Progenitor cell of endocrine pancreas (in vitro differentiated cells): ENCODE measurements at regions not wholly inside any gene's neighbourhood (a gene's known extent, or its start where the extent isn't known, plus 50 kb on each side); places are given as distances from the start of the nearest gene placed in this dataset.

Experiments
- DNase-seq: peaks from one replicate; pipeline ENCODE4 v3.0.0; 2021; ENCODE audit warnings: low spot score; ENCODE audit not compliant: unreplicated experiment
- H3K27ac Mint-ChIP-seq: 2 replicates; pipeline ENCODE4 v1.8.0; 2021; ENCODE audit warnings: mild to moderate bottlenecking, moderate library complexity, mixed read lengths
- H3K27me3 Mint-ChIP-seq: 2 replicates; pipeline ENCODE4 v1.8.0; 2021; ENCODE audit warnings: mixed read lengths
- H3K36me3 Mint-ChIP-seq: 2 replicates; pipeline ENCODE4 v1.8.0; 2022; ENCODE audit warnings: mixed read lengths; ENCODE audit not compliant: insufficient read depth
- H3K4me1 Mint-ChIP-seq: 2 replicates; pipeline ENCODE4 v1.8.0; 2021; ENCODE audit warnings: low read depth, mixed read lengths
- H3K4me3 Mint-ChIP-seq: 2 replicates; pipeline ENCODE4 v1.8.0; 2021; ENCODE audit warnings: low read depth, mild to moderate bottlenecking, moderate library complexity, mixed read lengths
- H3K9me3 Mint-ChIP-seq: 2 replicates; pipeline ENCODE4 v1.8.0; 2021; ENCODE audit warnings: low read depth, mixed read lengths
- CTCF ChIP-seq: fragments of 200-600 bp; sonication (generic); IDR thresholded peaks from one replicate; pipeline ENCODE4 v1.5.0; 2021; ENCODE audit warnings: antibody characterized with exemption, mild to moderate bottlenecking; ENCODE audit not compliant: unreplicated experiment

GRCh38 chr6:91271807-91272206 lies 684.9 kb upstream of the MAP3K7 start:
- Mint-ChIP-seq H3K27me3 (no peaks in the 10 kb centered on the region), H3K9me3 (no peaks in the 10 kb centered on the region), H3K4me1 (no peaks in the 10 kb centered on the region), H3K36me3 (no peaks in the 10 kb centered on the region), H3K27ac (no peak overlapping the region), H3K4me3 (no peak overlapping the region)
- no peak for TF ChIP-seq CTCF
- no peak for DNase-seq

- TF ChIP-seq CTCF = no peak
- no peaks in the 10 kb centered on the region for H3K27me3 Mint-ChIP-seq
- no peaks in the 10 kb centered on the region for H3K36me3 Mint-ChIP-seq
- no peaks in the 10 kb centered on the region for H3K4me1 Mint-ChIP-seq
- H3K9me3 Mint-ChIP-seq = no peaks in the 10 kb centered on the region
- no peak overlapping the region for H3K4me3 Mint-ChIP-seq
- H3K27ac Mint-ChIP-seq = no peak overlapping the region
- DNase-seq = no peak
Observed at GRCh38 chr6:91268941-91269340, 682.1 kb upstream of the MAP3K7 start.

GRCh38 chr6:91267246-91267645 lies 680.4 kb upstream of the MAP3K7 start:
- no peak for TF ChIP-seq CTCF
- Mint-ChIP-seq H3K4me3 (no peak overlapping the region), H3K27me3 (no peaks in the 10 kb centered on the region), H3K27ac (no peak overlapping the region), H3K36me3 (no peaks in the 10 kb centered on the region), H3K9me3 (no peaks in the 10 kb centered on the region), H3K4me1 (no peaks in the 10 kb centered on the region)
- no peak for DNase-seq

- Mint-ChIP-seq H3K27me3 (no peaks in the 10 kb centered on the region), H3K4me3 (no peak overlapping the region), H3K36me3 (no peaks in the 10 kb centered on the region), H3K9me3 (no peaks in the 10 kb centered on the region), H3K4me1 (no peaks in the 10 kb centered on the region), H3K27ac (no peak overlapping the region)
- no peak for TF ChIP-seq CTCF
- DNase-seq = no peak
Observed at GRCh38 chr6:91266156-91266555, 679.3 kb upstream of the MAP3K7 start.

DNA sequence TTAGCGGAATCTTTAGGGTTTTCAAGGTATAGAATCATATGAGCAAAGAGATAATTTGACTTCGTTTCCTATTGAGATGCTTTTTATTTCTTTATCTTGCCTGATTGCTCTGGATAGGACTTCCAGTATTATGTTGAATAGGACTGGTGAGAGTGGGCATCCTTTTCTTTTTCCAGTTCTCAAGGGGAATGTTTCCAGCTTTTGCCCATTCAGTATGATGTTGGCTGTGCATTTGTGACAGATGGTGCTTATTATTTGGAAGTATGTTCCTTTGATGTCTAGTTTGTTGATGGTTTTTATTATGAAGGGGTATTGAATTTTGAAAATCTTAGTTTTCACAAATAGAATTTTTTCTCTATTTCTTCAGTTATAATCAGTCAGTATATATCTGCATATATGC lies 656.6 kb upstream of the MAP3K7 start:
- no peaks in the 10 kb centered on the region for H3K36me3 Mint-ChIP-seq
- no peaks in the 10 kb centered on the region for H3K4me1 Mint-ChIP-seq
- TF ChIP-seq CTCF = no peak
- DNase-seq = no peak
- no peaks in the 10 kb centered on the region for H3K27me3 Mint-ChIP-seq
- no peak overlapping the region for H3K4me3 Mint-ChIP-seq
- H3K27ac Mint-ChIP-seq = no peak overlapping the region
- H3K9me3 Mint-ChIP-seq = no peaks in the 10 kb centered on the region
